Breast epithelium (tissue), 4 donors: ENCODE measurements at regions not wholly inside any gene's neighbourhood (a gene's known extent, or its start where the extent isn't known, plus 50 kb on each side); places are given as distances from the start of the nearest gene placed in this dataset.

Source experiments
- DNase-seq, 2 donors: peaks; one replicate each; pipeline ENCODE4 v3.0.0-alpha.2; 2019; ENCODE audit warnings: low spot score in 2 of 2
- H3K27ac ChIP-seq, 2 donors: fragments of 200-600 bp; sonication (generic) in 1 of 2; one replicate each; pipeline ENCODE4 v1.5.1; 2016 to 2019; ENCODE audit warnings: mild to moderate bottlenecking in 1 of 2
- H3K27me3 ChIP-seq, 2 donors: fragments of 200-600 bp; sonication (generic) in 1 of 2; one replicate each; pipeline versions ENCODE4 v1.5.1 to v1.6.0; 2017 to 2019; ENCODE audit warnings: control low read depth in 1 of 2, mild to moderate bottlenecking in 1 of 2
- H3K36me3 ChIP-seq: fragments of 200-600 bp; one replicate; pipeline ENCODE4 v1.5.1; 2019
- H3K4me1 ChIP-seq, 2 donors: fragments of 200-600 bp; sonication (generic); one replicate each; pipeline ENCODE4 v1.5.1; 2016 to 2019; ENCODE audit warnings: control low read depth in 1 of 2
- H3K4me3 ChIP-seq, 3 donors: fragments of 200-600 bp; sonication (generic); 1 replicate in 2 of 3; 2 replicates in 1 of 3; pipeline ENCODE4 v1.5.1; 2016 to 2019; ENCODE audit warnings: mild to moderate bottlenecking in 3 of 3, moderate library complexity in 2 of 3
- H3K9me3 ChIP-seq, 2 donors: fragments of 200-600 bp; sonication (generic) in 1 of 2; one replicate each; pipeline ENCODE4 v1.5.1; 2016 to 2019; ENCODE audit warnings: control low read depth in 1 of 2
- CTCF ChIP-seq, 3 donors: fragments of 450-650 bp; IDR thresholded peaks; one replicate each; pipeline ENCODE4 v1.5.1; 2016 to 2017; ENCODE audit warnings: antibody characterized with exemption in 3 of 3, mild to moderate bottlenecking in 3 of 3, moderate library complexity in 3 of 3
- POLR2A ChIP-seq: fragments of 450-650 bp; IDR thresholded peaks from one replicate; pipeline ENCODE4 v1.6.1; 2016; ENCODE audit warnings: antibody characterized with exemption, mild to moderate bottlenecking, moderate library complexity
- POLR2AphosphoS5 ChIP-seq, 3 donors: sonication (generic); formaldehyde crosslinking; IDR thresholded peaks; one replicate each; pipeline ENCODE4 v1.6.1; 2017; ENCODE audit warnings: antibody characterized with exemption in 3 of 3
- intact Hi-C: fragments of 100-400 bp; cut with DNase I; formaldehyde crosslinking; loops from one replicate; pipeline ENCODE4 v1.15.1; 2023; ENCODE audit warnings: low total_unique reads

- Histone ChIP-seq H3K9me3 (no peaks in the 10 kb centered on the region), H3K27me3 (no peaks in the 10 kb centered on the region), H3K4me1 (no peaks in the 10 kb centered on the region), H3K4me3 (no peak overlapping the region), H3K27ac (no peak overlapping the region), H3K36me3 (no peaks in the 10 kb centered on the region)
- DNase-seq: no peak
- no peak for TF ChIP-seq CTCF (IDR thresholded peaks at IDR 0.05)
- no peak for TF ChIP-seq POLR2AphosphoS5 (IDR thresholded peaks at IDR 0.05)
- no peak for TF ChIP-seq POLR2A
- intact Hi-C loops: no loop called here
These were observed 407.8 kb upstream of the PDE3A start for GRCh38 chr12:19960527-19960926.

DNA sequence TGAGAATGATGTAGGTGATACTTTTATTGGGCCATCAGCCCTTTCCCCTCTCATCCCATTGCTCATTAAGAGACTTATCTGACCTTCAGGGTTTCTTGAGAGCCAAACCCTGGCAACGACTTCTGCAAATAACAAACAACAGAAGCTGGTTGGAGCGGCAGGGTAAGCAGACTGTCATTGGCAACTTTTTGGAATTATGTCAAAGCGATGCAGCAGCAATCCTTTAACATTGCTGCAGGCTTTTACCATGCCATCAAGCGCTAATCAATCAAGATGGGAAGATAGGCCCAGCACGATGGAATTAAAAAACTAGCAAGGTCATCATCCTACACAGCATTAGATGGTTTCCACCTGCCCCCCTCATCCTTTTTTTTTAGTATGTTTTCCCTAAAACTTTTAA, 406.1 kb upstream of the PDE3A start:
- intact Hi-C loops: no loop called here
- Histone ChIP-seq H3K9me3 (no peaks in the 10 kb centered on the region), H3K4me1 (no peaks in the 10 kb centered on the region), H3K4me3 (no peak overlapping the region), H3K27ac (no peak overlapping the region), H3K27me3 (no peaks in the 10 kb centered on the region), H3K36me3 (no peaks in the 10 kb centered on the region)
- DNase-seq: no peak
- TF ChIP-seq POLR2A (no peak), POLR2AphosphoS5 (IDR thresholded peaks at IDR 0.05) (no peak), CTCF (IDR thresholded peaks at IDR 0.05) (no peak)

GRCh38 chr12:19963972-19964371, 404.4 kb upstream of the PDE3A start:
- Histone ChIP-seq H3K27me3 (no peaks in the 10 kb centered on the region), H3K4me1 (no peaks in the 10 kb centered on the region), H3K36me3 (no peaks in the 10 kb centered on the region), H3K9me3 (no peaks in the 10 kb centered on the region), H3K27ac (no peak overlapping the region), H3K4me3 (no peak overlapping the region)
- no peak for TF ChIP-seq CTCF (IDR thresholded peaks at IDR 0.05)
- no peak for TF ChIP-seq POLR2A
- TF ChIP-seq POLR2AphosphoS5 (IDR thresholded peaks at IDR 0.05): no peak
- intact Hi-C loops: no loop called here
- no peak for DNase-seq

DNA sequence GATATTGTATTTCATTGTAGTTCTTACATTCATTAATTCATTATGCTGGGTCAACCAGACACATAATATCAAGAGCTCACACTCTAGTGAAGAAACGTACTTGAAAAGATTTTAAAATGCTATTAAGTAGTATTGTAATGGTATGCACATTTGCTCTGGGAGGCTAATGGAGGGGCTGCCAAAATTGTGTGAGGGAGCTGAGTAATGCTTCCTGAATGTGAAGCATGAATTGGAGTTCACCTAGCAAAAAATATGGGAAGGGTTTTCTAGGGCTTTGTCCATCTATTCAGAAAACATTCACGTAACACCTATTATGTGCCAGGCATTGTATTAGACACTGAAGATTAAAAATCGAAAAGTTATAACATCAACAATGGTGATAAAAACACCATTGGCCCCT, 403.8 kb upstream of the PDE3A start:
- TF ChIP-seq POLR2AphosphoS5 (IDR thresholded peaks at IDR 0.05): no peak
- no peak for TF ChIP-seq CTCF (IDR thresholded peaks at IDR 0.05)
- no peak for TF ChIP-seq POLR2A
- no peak for DNase-seq
- Histone ChIP-seq H3K27ac (no peak overlapping the region), H3K27me3 (no peaks in the 10 kb centered on the region), H3K4me3 (no peak overlapping the region), H3K36me3 (no peaks in the 10 kb centered on the region), H3K9me3 (no peaks in the 10 kb centered on the region), H3K4me1 (no peaks in the 10 kb centered on the region)
- intact Hi-C loops: no loop called here

DNA sequence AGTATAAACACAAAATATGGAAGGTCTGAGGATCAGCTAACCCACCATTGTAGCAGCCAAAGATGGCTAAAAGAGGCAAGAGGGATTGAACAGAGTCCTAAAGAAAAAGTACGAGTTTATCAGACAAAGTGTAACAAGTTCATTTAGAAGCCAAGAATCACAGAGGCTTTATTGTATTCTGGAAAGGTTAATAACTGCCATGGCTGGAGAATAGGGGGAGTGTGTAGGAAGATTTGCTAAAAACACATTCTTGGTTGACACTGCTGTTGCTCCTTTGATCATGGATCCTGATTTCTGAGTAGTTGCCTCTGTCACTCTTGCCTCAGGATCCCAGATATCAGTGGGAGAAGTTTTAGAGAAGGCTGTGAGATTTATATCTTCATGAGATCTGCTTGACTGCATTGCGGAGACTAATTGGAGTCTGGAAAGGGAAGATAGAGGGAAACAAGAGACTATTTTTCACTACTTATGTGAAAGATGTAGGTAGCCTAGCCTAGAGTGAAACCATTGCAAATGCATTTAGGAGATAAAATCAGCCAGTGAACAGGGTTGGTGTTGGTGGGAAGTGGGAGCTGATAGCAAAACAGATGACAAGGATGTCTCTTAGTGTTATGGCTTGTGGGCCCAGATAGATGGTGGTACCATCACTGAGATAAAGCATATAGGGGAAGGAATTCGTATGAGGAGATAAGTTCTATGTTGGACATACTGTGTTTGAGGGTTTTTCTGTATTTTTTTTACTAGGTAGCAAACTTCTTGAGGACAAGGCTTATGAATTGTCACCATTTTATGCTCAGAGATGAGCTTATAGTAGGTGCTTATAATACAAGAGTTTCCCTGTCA, 402.9 kb upstream of the PDE3A start:
- no peaks in the 10 kb centered on the region for H3K4me1 ChIP-seq
- H3K4me3 ChIP-seq: no peak overlapping the region
- no peak for DNase-seq
- no peak for TF ChIP-seq CTCF (IDR thresholded peaks at IDR 0.05)
- no peak for TF ChIP-seq POLR2A
- TF ChIP-seq POLR2AphosphoS5 (IDR thresholded peaks at IDR 0.05): no peak
- H3K27ac ChIP-seq: no peak overlapping the region
- no peaks in the 10 kb centered on the region for H3K36me3 ChIP-seq
- H3K27me3 ChIP-seq: no peaks in the 10 kb centered on the region
- H3K9me3 ChIP-seq: no peaks in the 10 kb centered on the region
- intact Hi-C loops: no loop called here
